ENCODE measurements at regions not wholly inside any gene's neighbourhood (a gene's known extent, or its start where the extent isn't known, plus 50 kb on each side); places are given as distances from the start of the nearest gene placed in this dataset.
A peak's percentile ranks its signal among the peaks of the same experiment; 100 is the strongest.
"Not testable (repeated sequence)": the region's sequence is repeated elsewhere in the genome, so short reads cannot be mapped to it uniquely, and the experiment has no call there.

DNA sequence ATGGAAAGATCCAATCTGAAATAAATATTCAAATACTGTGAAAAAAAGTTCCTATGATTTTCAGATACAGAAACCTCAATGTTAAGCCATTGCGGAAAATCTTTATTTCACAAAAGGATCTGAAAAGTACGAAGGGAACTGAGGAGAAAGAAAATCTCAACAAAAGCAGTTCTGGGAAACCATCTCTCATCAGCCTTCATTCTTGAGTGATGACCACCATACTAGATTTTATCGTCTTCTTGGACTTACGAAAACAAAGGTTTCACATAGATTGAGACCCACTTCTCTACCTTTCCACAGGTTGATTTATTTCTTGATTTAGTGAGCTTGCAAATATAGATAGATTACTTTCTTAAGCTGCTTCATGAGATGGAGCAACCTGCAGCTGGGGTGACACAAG, 293.4 kb upstream of the LYZL1 start:
- DNase-seq = no peak

- DNase-seq = no peak
Measured at GRCh38 chr10:28996345-28996744, 292.5 kb upstream of the LYZL1 start.

DNA sequence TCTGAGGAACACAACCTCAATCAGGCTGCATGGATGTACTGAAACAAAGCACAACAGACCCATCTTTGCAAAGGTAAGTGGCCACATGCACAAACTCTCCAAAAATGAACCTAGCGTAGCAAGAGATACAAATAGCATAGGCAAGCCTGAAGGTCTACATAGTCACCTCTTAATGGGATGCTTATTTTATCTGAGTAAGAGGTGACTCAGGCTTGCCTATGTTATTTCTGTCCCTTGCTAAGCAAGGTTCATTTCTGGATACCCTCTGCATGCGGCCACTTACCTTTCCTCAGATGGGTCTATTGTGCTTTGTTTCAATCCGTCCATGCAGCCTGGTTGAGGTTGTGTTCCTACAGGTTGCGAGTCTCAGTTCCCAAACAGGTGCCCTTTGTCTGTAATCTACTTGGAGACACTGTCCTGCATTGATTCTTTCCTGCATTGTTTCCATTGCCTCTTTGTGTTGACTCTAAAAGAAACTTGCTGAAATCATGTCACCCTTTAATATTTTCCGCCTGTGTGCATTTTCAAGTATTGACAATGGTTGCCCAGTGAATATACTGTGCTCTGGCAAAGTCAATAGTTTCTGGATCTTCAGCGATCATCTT, 291.8 kb upstream of the LYZL1 start:
- DNase-seq = no peak

GRCh38 chr10:28997734-28998133, 291.1 kb upstream of the LYZL1 start:
- no peak for DNase-seq

GRCh38 chr10:29001801-29002200, 287.1 kb upstream of the LYZL1 start:
- no peak for DNase-seq

DNA sequence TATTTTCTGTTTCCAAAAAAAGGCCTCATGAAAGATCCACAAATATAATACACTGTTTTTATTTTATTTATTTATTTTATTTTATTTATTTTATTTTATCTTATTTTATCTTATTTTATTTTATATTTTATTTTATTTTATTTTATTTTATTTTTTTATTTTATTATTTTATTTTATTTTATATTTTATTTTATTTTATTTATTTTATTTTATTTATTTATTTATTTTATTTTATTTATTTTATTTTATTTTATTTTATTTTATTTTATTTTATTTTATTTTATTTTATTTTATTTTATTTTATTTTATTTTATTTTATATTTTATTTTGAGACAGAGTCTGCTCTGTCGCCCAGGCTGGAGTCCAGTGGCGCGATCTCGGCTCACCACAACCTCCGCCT, 285.9 kb upstream of the LYZL1 start:
- DNase-seq = not testable (repeated sequence)

DNA sequence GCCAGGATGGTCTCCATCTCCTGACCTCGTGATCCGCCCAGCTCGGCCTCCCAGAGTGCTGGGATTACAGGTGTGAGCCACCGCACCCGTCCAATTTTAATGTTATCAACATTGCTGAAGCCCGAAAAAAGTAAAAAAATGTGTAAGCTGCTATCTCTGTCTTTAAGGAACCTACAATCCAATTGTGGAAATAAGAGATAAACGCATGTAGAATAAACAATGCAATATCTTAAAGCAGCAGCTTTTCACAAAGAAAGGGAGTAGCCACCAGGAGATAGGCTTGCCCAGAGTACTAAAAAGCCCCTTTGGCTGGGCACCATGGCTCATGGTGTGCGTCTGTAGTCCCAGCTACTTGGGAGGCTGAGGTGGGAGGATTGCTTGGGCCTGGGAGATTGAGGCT, 282.9 kb upstream of the LYZL1 start:
- DNase-seq = no peak

- no peak for DNase-seq
Measured at GRCh38 chr10:29007370-29007747, 281.5 kb upstream of the LYZL1 start.

- DNase-seq = no peak
Measured at GRCh38 chr10:29007748-29008610, 280.9 kb upstream of the LYZL1 start.

- no peak for DNase-seq
Measured at GRCh38 chr10:29009464-29009863, 279.4 kb upstream of the LYZL1 start.

- no peak for DNase-seq
Measured at GRCh38 chr10:29011516-29011915, 277.4 kb upstream of the LYZL1 start.

GRCh38 chr10:29012926-29013554, 275.8 kb upstream of the LYZL1 start:
- no peak for DNase-seq

- no peak for DNase-seq
Measured at GRCh38 chr10:29021591-29021990, 267.3 kb upstream of the LYZL1 start.

GRCh38 chr10:29022513-29022912, 266.4 kb upstream of the LYZL1 start:
- peak; percentile 66 for DNase-seq

GRCh38 chr10:29023678-29024077, 265.2 kb upstream of the LYZL1 start:
- DNase-seq = peak; percentile 10

- DNase-seq = no peak
Measured at GRCh38 chr10:29026065-29026797, 262.6 kb upstream of the LYZL1 start.

GRCh38 chr10:29026802-29027580, 261.9 kb upstream of the LYZL1 start:
- no peak for DNase-seq

DNA sequence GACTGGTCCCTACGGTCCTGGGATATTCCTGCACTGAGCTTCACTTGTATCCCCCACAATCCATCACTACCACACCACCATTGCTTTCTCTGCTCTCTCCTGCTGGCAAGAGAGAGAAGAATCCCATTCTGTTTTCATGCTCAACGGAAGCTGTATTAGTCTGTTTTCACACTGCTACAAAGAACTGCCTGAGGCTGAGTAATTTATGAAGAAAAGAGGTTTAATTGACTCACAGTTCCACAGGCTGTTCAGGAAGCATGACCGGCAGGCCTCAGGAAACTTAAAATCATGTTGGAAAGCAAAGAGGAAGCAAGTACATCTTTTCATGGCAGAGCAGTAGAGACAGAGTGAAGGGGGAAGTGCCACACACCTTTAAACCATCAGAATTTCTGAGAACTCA, 260.4 kb upstream of the LYZL1 start:
- peak; percentile 10 for DNase-seq

DNA sequence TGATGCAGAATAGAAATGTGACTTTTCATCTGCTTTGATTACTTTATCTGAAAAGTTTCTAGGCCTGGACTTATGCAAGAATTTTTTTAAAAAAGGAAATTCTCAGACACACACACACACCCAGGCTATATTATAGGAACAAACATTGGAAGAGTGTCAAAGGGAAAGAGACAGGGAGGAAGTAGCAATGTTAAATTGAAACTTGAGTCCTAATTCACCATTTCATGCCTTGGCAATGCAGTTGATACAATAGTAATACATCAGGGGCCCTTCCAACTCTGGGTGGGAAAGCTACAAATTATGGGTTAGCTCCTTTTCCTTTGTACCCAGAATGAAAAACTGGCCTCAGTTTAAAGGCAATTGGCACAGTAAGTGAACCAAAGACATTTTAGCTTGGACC, 258.0 kb upstream of the LYZL1 start:
- peak; percentile 26 for DNase-seq

DNA sequence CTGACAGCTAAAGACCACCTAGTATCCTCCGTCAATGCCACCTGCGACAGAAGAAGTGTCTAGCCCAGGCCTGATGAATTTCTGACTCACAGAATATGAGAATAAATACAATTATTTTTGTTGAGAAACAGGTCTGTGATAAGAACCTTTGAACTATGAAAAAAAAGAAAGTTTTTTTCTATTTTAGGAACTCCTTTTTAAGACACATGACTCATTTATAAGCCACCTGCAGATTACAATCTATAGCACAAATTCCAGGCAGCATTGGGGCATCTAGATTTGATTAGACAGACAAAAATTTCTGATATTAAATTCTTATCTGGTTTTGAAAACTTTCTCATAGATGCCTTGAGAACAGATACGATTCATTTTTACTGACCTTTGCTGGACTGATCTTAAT, 256.7 kb upstream of the LYZL1 start:
- no peak for DNase-seq

DNA sequence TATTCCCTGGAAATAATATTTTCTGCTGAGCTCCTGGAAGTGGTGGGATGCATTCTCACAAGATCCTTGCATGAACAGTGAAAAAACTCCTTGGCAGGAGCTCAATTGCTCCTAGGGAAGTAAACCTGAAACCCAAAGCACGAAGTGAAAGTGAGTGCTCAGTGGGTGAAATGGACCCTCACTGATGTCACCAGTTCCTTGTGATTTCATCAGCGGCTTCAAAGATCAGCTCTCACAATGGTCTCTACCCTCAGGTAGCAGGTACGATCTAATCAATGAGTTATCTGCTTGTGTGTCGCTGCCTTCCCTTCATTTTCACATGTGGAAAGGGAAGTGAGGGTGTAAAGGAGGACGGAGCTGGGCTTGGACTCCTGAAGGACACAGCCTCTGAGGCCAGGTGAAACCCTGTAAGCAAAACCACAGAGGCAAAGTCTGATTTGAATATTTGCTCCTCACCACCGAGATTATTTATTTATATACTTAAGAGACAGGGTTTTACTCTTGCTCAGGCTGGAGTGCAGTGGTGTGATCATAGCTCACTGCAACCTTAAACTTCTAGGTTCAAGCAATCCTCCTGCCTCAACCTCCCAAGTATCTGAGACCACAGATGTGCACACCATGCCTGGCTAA, 255.4 kb upstream of the LYZL1 start:
- no peak for DNase-seq

DNA sequence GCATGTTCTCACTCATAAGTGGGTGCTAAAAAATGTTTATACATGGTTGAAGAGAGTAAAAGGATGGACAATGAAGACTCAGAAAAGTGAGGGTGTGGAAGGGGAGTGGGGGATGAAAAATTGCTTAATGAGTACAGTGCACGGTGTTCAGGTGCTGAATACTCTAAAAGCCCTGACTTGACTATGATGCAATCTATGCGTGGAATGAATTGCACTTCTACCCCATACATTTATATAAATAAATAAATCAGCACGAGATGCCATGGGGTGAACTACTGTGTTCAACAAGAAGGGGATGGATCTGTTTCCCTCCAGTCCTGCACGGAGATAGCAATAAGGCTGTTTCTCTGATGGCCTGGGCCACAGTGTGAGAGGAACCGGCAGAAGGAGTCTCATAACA, 254.3 kb upstream of the LYZL1 start:
- DNase-seq = no peak
